ENCODE measurements at regions not wholly inside any gene's neighbourhood (a gene's known extent, or its start where the extent isn't known, plus 50 kb on each side); places are given as distances from the start of the nearest gene placed in this dataset.

GRCh38 chr2:116095636-116096035 is 1653.2 kb downstream of the DPP10 start:
- Mint-ChIP-seq H3K27ac (ENCODE audit: unreplicated experiment) (peak overlapping the region; percentile 2), H3K4me1 (ENCODE audit: unreplicated experiment) (no peaks in the 10 kb centered on the region), H3K27me3 (ENCODE audit: unreplicated experiment) (no peaks in the 10 kb centered on the region), H3K36me3 (ENCODE audit: low read depth, unreplicated experiment) (no peaks in the 10 kb centered on the region), H3K4me3 (ENCODE audit: unreplicated experiment) (no peak overlapping the region), H3K9me3 (ENCODE audit: unreplicated experiment) (no peaks in the 10 kb centered on the region)
- TF ChIP-seq, protein P1, sequence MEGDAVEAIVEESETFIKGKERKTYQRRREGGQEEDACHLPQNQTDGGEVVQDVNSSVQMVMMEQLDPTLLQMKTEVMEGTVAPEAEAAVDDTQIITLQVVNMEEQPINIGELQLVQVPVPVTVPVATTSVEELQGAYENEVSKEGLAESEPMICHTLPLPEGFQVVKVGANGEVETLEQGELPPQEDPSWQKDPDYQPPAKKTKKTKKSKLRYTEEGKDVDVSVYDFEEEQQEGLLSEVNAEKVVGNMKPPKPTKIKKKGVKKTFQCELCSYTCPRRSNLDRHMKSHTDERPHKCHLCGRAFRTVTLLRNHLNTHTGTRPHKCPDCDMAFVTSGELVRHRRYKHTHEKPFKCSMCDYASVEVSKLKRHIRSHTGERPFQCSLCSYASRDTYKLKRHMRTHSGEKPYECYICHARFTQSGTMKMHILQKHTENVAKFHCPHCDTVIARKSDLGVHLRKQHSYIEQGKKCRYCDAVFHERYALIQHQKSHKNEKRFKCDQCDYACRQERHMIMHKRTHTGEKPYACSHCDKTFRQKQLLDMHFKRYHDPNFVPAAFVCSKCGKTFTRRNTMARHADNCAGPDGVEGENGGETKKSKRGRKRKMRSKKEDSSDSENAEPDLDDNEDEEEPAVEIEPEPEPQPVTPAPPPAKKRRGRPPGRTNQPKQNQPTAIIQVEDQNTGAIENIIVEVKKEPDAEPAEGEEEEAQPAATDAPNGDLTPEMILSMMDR (IDR thresholded peaks at IDR 0.05; ENCODE audit: unreplicated experiment): no peak
- no peak for DNase-seq (ENCODE audit: low spot score)

DNA sequence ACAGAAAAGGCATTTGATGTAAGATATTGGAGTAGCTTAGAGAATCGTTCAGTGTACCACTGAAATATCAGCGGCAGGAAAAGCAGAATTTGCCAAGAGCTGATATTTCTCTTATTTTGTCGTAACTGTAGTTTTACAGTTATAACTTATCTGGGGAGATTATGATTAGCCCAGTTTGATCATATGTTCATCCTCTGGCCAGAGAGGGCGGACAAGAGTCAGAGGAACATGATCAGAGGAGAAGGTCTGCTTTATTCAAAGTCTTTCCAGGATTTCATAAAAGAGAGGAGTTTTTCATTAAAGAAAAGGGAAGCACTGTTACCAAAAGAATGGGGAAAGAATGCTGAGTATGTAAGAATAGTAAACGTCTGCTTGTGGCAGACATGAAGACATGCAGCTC is 1655.6 kb downstream of the DPP10 start:
- TF ChIP-seq, protein P1 (IDR thresholded peaks at IDR 0.05; ENCODE audit: unreplicated experiment): no peak
- H3K36me3 Mint-ChIP-seq (ENCODE audit: low read depth, unreplicated experiment): no peaks in the 10 kb centered on the region
- no peak overlapping the region for H3K4me3 Mint-ChIP-seq (ENCODE audit: unreplicated experiment)
- H3K27ac Mint-ChIP-seq (ENCODE audit: unreplicated experiment): no peak overlapping the region
- H3K9me3 Mint-ChIP-seq (ENCODE audit: unreplicated experiment): no peaks in the 10 kb centered on the region
- no peak for DNase-seq (ENCODE audit: low spot score)
- no peaks in the 10 kb centered on the region for H3K27me3 Mint-ChIP-seq (ENCODE audit: unreplicated experiment)
- H3K4me1 Mint-ChIP-seq (ENCODE audit: unreplicated experiment): no peaks in the 10 kb centered on the region

DNA sequence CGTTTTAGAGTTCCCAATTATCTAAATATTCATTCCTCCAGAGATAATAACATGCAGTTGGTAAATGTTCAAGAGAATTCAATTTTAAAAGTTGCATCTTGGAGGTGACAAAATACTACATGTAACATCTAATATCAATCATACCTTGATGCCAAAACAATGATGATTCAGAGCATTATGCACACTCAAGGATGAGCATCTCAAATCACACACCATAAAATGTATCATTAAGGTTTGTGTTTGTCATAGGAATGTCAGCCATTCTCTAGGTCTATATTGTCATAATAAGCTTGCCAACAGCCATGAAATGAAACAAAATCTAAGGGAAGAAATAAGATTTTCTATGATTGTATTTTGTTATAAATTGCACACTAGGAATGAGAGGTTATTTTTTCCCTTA is 1667.0 kb downstream of the DPP10 start:
- no peaks in the 10 kb centered on the region for H3K27me3 Mint-ChIP-seq (ENCODE audit: unreplicated experiment)
- H3K4me3 Mint-ChIP-seq (ENCODE audit: unreplicated experiment): no peak overlapping the region
- H3K4me1 Mint-ChIP-seq (ENCODE audit: unreplicated experiment): peaks cover 41% of the 10 kb centered on the region
- TF ChIP-seq, protein P1 (IDR thresholded peaks at IDR 0.05; ENCODE audit: unreplicated experiment): no peak
- no peak for DNase-seq (ENCODE audit: low spot score)
- H3K9me3 Mint-ChIP-seq (ENCODE audit: unreplicated experiment): no peaks in the 10 kb centered on the region
- peak overlapping the region; percentile 95 for H3K27ac Mint-ChIP-seq (ENCODE audit: unreplicated experiment)
- no peaks in the 10 kb centered on the region for H3K36me3 Mint-ChIP-seq (ENCODE audit: low read depth, unreplicated experiment)

DNA sequence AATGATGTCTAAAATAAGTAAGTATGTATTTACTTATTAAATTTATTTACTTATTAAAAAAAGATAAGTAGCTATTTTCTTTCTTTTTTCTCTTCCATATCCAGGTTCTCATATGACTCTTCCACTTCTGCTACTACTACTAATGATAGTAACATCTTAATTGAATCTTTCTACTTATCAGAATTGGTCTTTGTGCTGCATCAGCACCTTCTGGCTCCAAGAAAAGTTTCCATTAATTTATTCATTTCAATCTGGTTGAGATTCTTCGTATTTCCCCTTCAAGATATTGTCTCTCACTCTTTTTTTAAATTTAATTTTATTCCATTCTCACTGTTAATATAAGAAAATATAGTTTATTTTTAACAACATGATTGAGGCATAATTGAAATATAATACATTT is 1675.4 kb downstream of the DPP10 start:
- TF ChIP-seq, protein P1 (IDR thresholded peaks at IDR 0.05; ENCODE audit: unreplicated experiment): no peak
- no peaks in the 10 kb centered on the region for H3K27me3 Mint-ChIP-seq (ENCODE audit: unreplicated experiment)
- H3K9me3 Mint-ChIP-seq (ENCODE audit: unreplicated experiment): no peaks in the 10 kb centered on the region
- no peak for DNase-seq (ENCODE audit: low spot score)
- no peak overlapping the region for H3K27ac Mint-ChIP-seq (ENCODE audit: unreplicated experiment)
- H3K36me3 Mint-ChIP-seq (ENCODE audit: low read depth, unreplicated experiment): no peaks in the 10 kb centered on the region
- peaks cover 10% of the 10 kb centered on the region for H3K4me1 Mint-ChIP-seq (ENCODE audit: unreplicated experiment)
- H3K4me3 Mint-ChIP-seq (ENCODE audit: unreplicated experiment): no peak overlapping the region

DNA sequence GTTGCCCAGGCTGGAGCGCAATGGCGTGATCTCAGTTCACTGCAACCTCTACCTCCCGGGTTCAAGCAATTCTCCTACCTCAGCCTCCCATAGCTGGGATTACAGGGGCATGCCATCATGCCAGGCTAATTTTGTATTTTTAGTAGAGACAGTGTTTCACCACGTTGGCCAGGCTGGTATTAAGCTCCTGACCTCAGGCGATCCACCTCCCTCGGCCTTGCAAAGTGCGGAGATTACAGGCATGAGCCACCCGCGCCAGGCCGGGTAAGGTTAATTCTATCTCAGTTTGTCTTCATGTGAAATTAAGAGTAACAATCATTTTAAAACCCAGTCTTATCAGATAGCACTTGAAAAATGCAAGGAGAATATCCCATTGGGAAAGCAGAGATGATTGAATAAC is 1681.7 kb upstream of the DDX18 start:
- no peaks in the 10 kb centered on the region for H3K4me1 Mint-ChIP-seq (ENCODE audit: unreplicated experiment)
- no peaks in the 10 kb centered on the region for H3K36me3 Mint-ChIP-seq (ENCODE audit: low read depth, unreplicated experiment)
- DNase-seq (ENCODE audit: low spot score): no peak
- no peak overlapping the region for H3K27ac Mint-ChIP-seq (ENCODE audit: unreplicated experiment)
- H3K27me3 Mint-ChIP-seq (ENCODE audit: unreplicated experiment): no peaks in the 10 kb centered on the region
- TF ChIP-seq, protein P1 (IDR thresholded peaks at IDR 0.05; ENCODE audit: unreplicated experiment): no peak
- no peak overlapping the region for H3K4me3 Mint-ChIP-seq (ENCODE audit: unreplicated experiment)
- no peaks in the 10 kb centered on the region for H3K9me3 Mint-ChIP-seq (ENCODE audit: unreplicated experiment)

All from endothelial cell (in vitro differentiated cells).